ENCODE measurements at regions not wholly inside any gene's neighbourhood (a gene's known extent, or its start where the extent isn't known, plus 50 kb on each side); places are given as distances from the start of the nearest gene placed in this dataset.

GRCh38 chr4:130110189-130110588 is 1014.2 kb downstream of the C4orf33 start:
- Histone ChIP-seq H3K4me3 (ENCODE audit: low read depth, low read length) (no peak overlapping the region), H3K36me3 (ENCODE audit: control insufficient read depth, insufficient read depth, low read length) (no peaks in the 10 kb centered on the region), H3K4me1 (ENCODE audit: control insufficient read depth, insufficient read depth, low read length) (no peaks in the 10 kb centered on the region), H3K9me3 (ENCODE audit: control insufficient read depth, insufficient read depth, low read length) (peaks cover 5% of the 10 kb centered on the region), H3K9ac (ENCODE audit: low read depth, low read length) (no peak overlapping the region), H3K27me3 (ENCODE audit: control insufficient read depth, insufficient read depth, low read length) (no peaks in the 10 kb centered on the region)

GRCh38 chr4:130110770-130111169 is 1014.8 kb downstream of the C4orf33 start:
- no peaks in the 10 kb centered on the region for H3K36me3 ChIP-seq (ENCODE audit: control insufficient read depth, insufficient read depth, low read length)
- H3K9ac ChIP-seq (ENCODE audit: low read depth, low read length), result no peak overlapping the region
- no peaks in the 10 kb centered on the region for H3K4me1 ChIP-seq (ENCODE audit: control insufficient read depth, insufficient read depth, low read length)
- no peak overlapping the region for H3K4me3 ChIP-seq (ENCODE audit: low read depth, low read length)
- no peaks in the 10 kb centered on the region for H3K27me3 ChIP-seq (ENCODE audit: control insufficient read depth, insufficient read depth, low read length)
- peaks cover 5% of the 10 kb centered on the region for H3K9me3 ChIP-seq (ENCODE audit: control insufficient read depth, insufficient read depth, low read length)

- Histone ChIP-seq H3K4me1 (ENCODE audit: control insufficient read depth, insufficient read depth, low read length) (no peaks in the 10 kb centered on the region), H3K36me3 (ENCODE audit: control insufficient read depth, insufficient read depth, low read length) (no peaks in the 10 kb centered on the region), H3K9me3 (ENCODE audit: control insufficient read depth, insufficient read depth, low read length) (no peaks in the 10 kb centered on the region), H3K9ac (ENCODE audit: low read depth, low read length) (no peak overlapping the region), H3K4me3 (ENCODE audit: low read depth, low read length) (no peak overlapping the region), H3K27me3 (ENCODE audit: control insufficient read depth, insufficient read depth, low read length) (no peaks in the 10 kb centered on the region)
These were observed 1028.1 kb downstream of the C4orf33 start for GRCh38 chr4:130124066-130124465.

GRCh38 chr4:130125467-130125866 is 1029.5 kb downstream of the C4orf33 start:
- Histone ChIP-seq H3K9ac (ENCODE audit: low read depth, low read length) (no peak overlapping the region), H3K4me3 (ENCODE audit: low read depth, low read length) (no peak overlapping the region), H3K36me3 (ENCODE audit: control insufficient read depth, insufficient read depth, low read length) (no peaks in the 10 kb centered on the region), H3K4me1 (ENCODE audit: control insufficient read depth, insufficient read depth, low read length) (no peaks in the 10 kb centered on the region), H3K27me3 (ENCODE audit: control insufficient read depth, insufficient read depth, low read length) (no peaks in the 10 kb centered on the region), H3K9me3 (ENCODE audit: control insufficient read depth, insufficient read depth, low read length) (no peaks in the 10 kb centered on the region)

GRCh38 chr4:130127297-130127696 is 1031.3 kb downstream of the C4orf33 start:
- H3K4me1 ChIP-seq (ENCODE audit: control insufficient read depth, insufficient read depth, low read length), result no peaks in the 10 kb centered on the region
- no peak overlapping the region for H3K9ac ChIP-seq (ENCODE audit: low read depth, low read length)
- H3K4me3 ChIP-seq (ENCODE audit: low read depth, low read length), result no peak overlapping the region
- H3K9me3 ChIP-seq (ENCODE audit: control insufficient read depth, insufficient read depth, low read length), result no peaks in the 10 kb centered on the region
- H3K36me3 ChIP-seq (ENCODE audit: control insufficient read depth, insufficient read depth, low read length), result no peaks in the 10 kb centered on the region
- H3K27me3 ChIP-seq (ENCODE audit: control insufficient read depth, insufficient read depth, low read length), result no peaks in the 10 kb centered on the region

- no peak overlapping the region for H3K9ac ChIP-seq (ENCODE audit: low read depth, low read length)
- no peak overlapping the region for H3K4me3 ChIP-seq (ENCODE audit: low read depth, low read length)
- no peaks in the 10 kb centered on the region for H3K4me1 ChIP-seq (ENCODE audit: control insufficient read depth, insufficient read depth, low read length)
- H3K36me3 ChIP-seq (ENCODE audit: control insufficient read depth, insufficient read depth, low read length), result no peaks in the 10 kb centered on the region
- H3K27me3 ChIP-seq (ENCODE audit: control insufficient read depth, insufficient read depth, low read length), result no peaks in the 10 kb centered on the region
- H3K9me3 ChIP-seq (ENCODE audit: control insufficient read depth, insufficient read depth, low read length), result no peaks in the 10 kb centered on the region
These were observed 1035.6 kb downstream of the C4orf33 start for GRCh38 chr4:130131536-130131935.

GRCh38 chr4:130141651-130142050 is 1045.7 kb downstream of the C4orf33 start:
- H3K27me3 ChIP-seq (ENCODE audit: control insufficient read depth, insufficient read depth, low read length), result no peaks in the 10 kb centered on the region
- H3K9me3 ChIP-seq (ENCODE audit: control insufficient read depth, insufficient read depth, low read length), result no peaks in the 10 kb centered on the region
- no peaks in the 10 kb centered on the region for H3K36me3 ChIP-seq (ENCODE audit: control insufficient read depth, insufficient read depth, low read length)
- H3K9ac ChIP-seq (ENCODE audit: low read depth, low read length), result no peak overlapping the region
- no peak overlapping the region for H3K4me3 ChIP-seq (ENCODE audit: low read depth, low read length)
- no peaks in the 10 kb centered on the region for H3K4me1 ChIP-seq (ENCODE audit: control insufficient read depth, insufficient read depth, low read length)

- Histone ChIP-seq H3K36me3 (ENCODE audit: control insufficient read depth, insufficient read depth, low read length) (no peaks in the 10 kb centered on the region), H3K4me1 (ENCODE audit: control insufficient read depth, insufficient read depth, low read length) (peaks cover 6% of the 10 kb centered on the region), H3K4me3 (ENCODE audit: low read depth, low read length) (no peak overlapping the region), H3K27me3 (ENCODE audit: control insufficient read depth, insufficient read depth, low read length) (no peaks in the 10 kb centered on the region), H3K9ac (ENCODE audit: low read depth, low read length) (no peak overlapping the region), H3K9me3 (ENCODE audit: control insufficient read depth, insufficient read depth, low read length) (no peaks in the 10 kb centered on the region)
These were observed 1047.7 kb downstream of the C4orf33 start for GRCh38 chr4:130143656-130144055.

GRCh38 chr4:130146773-130147172 is 1050.8 kb downstream of the C4orf33 start:
- H3K9me3 ChIP-seq (ENCODE audit: control insufficient read depth, insufficient read depth, low read length), result no peaks in the 10 kb centered on the region
- no peaks in the 10 kb centered on the region for H3K27me3 ChIP-seq (ENCODE audit: control insufficient read depth, insufficient read depth, low read length)
- peaks cover 6% of the 10 kb centered on the region for H3K4me1 ChIP-seq (ENCODE audit: control insufficient read depth, insufficient read depth, low read length)
- no peak overlapping the region for H3K4me3 ChIP-seq (ENCODE audit: low read depth, low read length)
- H3K9ac ChIP-seq (ENCODE audit: low read depth, low read length), result no peak overlapping the region
- no peaks in the 10 kb centered on the region for H3K36me3 ChIP-seq (ENCODE audit: control insufficient read depth, insufficient read depth, low read length)

GRCh38 chr4:130147641-130148040 is 1051.7 kb downstream of the C4orf33 start:
- Histone ChIP-seq H3K4me1 (ENCODE audit: control insufficient read depth, insufficient read depth, low read length) (peaks cover 6% of the 10 kb centered on the region), H3K27me3 (ENCODE audit: control insufficient read depth, insufficient read depth, low read length) (no peaks in the 10 kb centered on the region), H3K36me3 (ENCODE audit: control insufficient read depth, insufficient read depth, low read length) (no peaks in the 10 kb centered on the region), H3K9ac (ENCODE audit: low read depth, low read length) (no peak overlapping the region), H3K9me3 (ENCODE audit: control insufficient read depth, insufficient read depth, low read length) (no peaks in the 10 kb centered on the region), H3K4me3 (ENCODE audit: low read depth, low read length) (no peak overlapping the region)

GRCh38 chr4:130154901-130155300 is 1058.9 kb downstream of the C4orf33 start:
- peaks cover 3% of the 10 kb centered on the region for H3K4me1 ChIP-seq (ENCODE audit: control insufficient read depth, insufficient read depth, low read length)
- H3K9ac ChIP-seq (ENCODE audit: low read depth, low read length), result no peak overlapping the region
- H3K27me3 ChIP-seq (ENCODE audit: control insufficient read depth, insufficient read depth, low read length), result no peaks in the 10 kb centered on the region
- no peaks in the 10 kb centered on the region for H3K9me3 ChIP-seq (ENCODE audit: control insufficient read depth, insufficient read depth, low read length)
- no peaks in the 10 kb centered on the region for H3K36me3 ChIP-seq (ENCODE audit: control insufficient read depth, insufficient read depth, low read length)
- H3K4me3 ChIP-seq (ENCODE audit: low read depth, low read length), result no peak overlapping the region

- no peaks in the 10 kb centered on the region for H3K4me1 ChIP-seq (ENCODE audit: control insufficient read depth, insufficient read depth, low read length)
- no peak overlapping the region for H3K9ac ChIP-seq (ENCODE audit: low read depth, low read length)
- H3K9me3 ChIP-seq (ENCODE audit: control insufficient read depth, insufficient read depth, low read length), result no peaks in the 10 kb centered on the region
- H3K36me3 ChIP-seq (ENCODE audit: control insufficient read depth, insufficient read depth, low read length), result no peaks in the 10 kb centered on the region
- no peaks in the 10 kb centered on the region for H3K27me3 ChIP-seq (ENCODE audit: control insufficient read depth, insufficient read depth, low read length)
- H3K4me3 ChIP-seq (ENCODE audit: low read depth, low read length), result no peak overlapping the region
These were observed 1067.7 kb downstream of the C4orf33 start for GRCh38 chr4:130163701-130164100.

- no peaks in the 10 kb centered on the region for H3K27me3 ChIP-seq (ENCODE audit: control insufficient read depth, insufficient read depth, low read length)
- H3K36me3 ChIP-seq (ENCODE audit: control insufficient read depth, insufficient read depth, low read length), result no peaks in the 10 kb centered on the region
- no peak overlapping the region for H3K9ac ChIP-seq (ENCODE audit: low read depth, low read length)
- no peaks in the 10 kb centered on the region for H3K4me1 ChIP-seq (ENCODE audit: control insufficient read depth, insufficient read depth, low read length)
- H3K9me3 ChIP-seq (ENCODE audit: control insufficient read depth, insufficient read depth, low read length), result no peaks in the 10 kb centered on the region
- no peak overlapping the region for H3K4me3 ChIP-seq (ENCODE audit: low read depth, low read length)
These were observed 1069.4 kb downstream of the C4orf33 start for GRCh38 chr4:130165381-130165780.

Measured in iPS-15b (cell line).